Mononuclear cell (primary cell): ENCODE measurements at regions not wholly inside any gene's neighbourhood (a gene's known extent, or its start where the extent isn't known, plus 50 kb on each side); places are given as distances from the start of the nearest gene placed in this dataset.

Experiments used
- H3K27me3 ChIP-seq: 2 replicates; pipeline ENCODE4 v1.6.0; 2011; ENCODE audit warnings: low read length, control low read depth; ENCODE audit not compliant: insufficient read depth
- H3K4me1 ChIP-seq: 2 replicates; pipeline ENCODE4 v1.5.1; 2011; ENCODE audit warnings: mild to moderate bottlenecking, low read length, control low read depth; ENCODE audit not compliant: insufficient read depth
- H3K4me3 ChIP-seq: 2 replicates; pipeline ENCODE4 v1.5.1; 2011; ENCODE audit warnings: mild to moderate bottlenecking, low read length, moderate library complexity
- H3K9me3 ChIP-seq: 2 replicates; pipeline ENCODE4 v1.5.1; 2011; ENCODE audit warnings: low read depth, mild to moderate bottlenecking, control low read depth, low read length

GRCh38 chr6:14739827-14740226 lies 506.0 kb upstream of the JARID2 start:
- H3K4me3 ChIP-seq = no peak overlapping the region
- no peaks in the 10 kb centered on the region for H3K9me3 ChIP-seq
- H3K27me3 ChIP-seq = no peaks in the 10 kb centered on the region
- H3K4me1 ChIP-seq = peaks cover 71% of the 10 kb centered on the region

GRCh38 chr6:14742171-14742570 lies 503.7 kb upstream of the JARID2 start:
- Histone ChIP-seq H3K27me3 (no peaks in the 10 kb centered on the region), H3K4me1 (peaks cover 55% of the 10 kb centered on the region), H3K9me3 (no peaks in the 10 kb centered on the region), H3K4me3 (no peak overlapping the region)

- Histone ChIP-seq H3K4me3 (no peak overlapping the region), H3K27me3 (no peaks in the 10 kb centered on the region), H3K9me3 (no peaks in the 10 kb centered on the region), H3K4me1 (peaks cover 53% of the 10 kb centered on the region)
These were observed 503.2 kb upstream of the JARID2 start for GRCh38 chr6:14742680-14743079.

GRCh38 chr6:14743144-14743473 lies 502.8 kb upstream of the JARID2 start:
- Histone ChIP-seq H3K4me3 (no peak overlapping the region), H3K9me3 (no peaks in the 10 kb centered on the region), H3K27me3 (no peaks in the 10 kb centered on the region), H3K4me1 (peaks cover 55% of the 10 kb centered on the region)

- no peak overlapping the region for H3K4me3 ChIP-seq
- H3K27me3 ChIP-seq = no peaks in the 10 kb centered on the region
- no peaks in the 10 kb centered on the region for H3K9me3 ChIP-seq
- H3K4me1 ChIP-seq = peaks cover 55% of the 10 kb centered on the region
These were observed 502.2 kb upstream of the JARID2 start for GRCh38 chr6:14743474-14744211.

GRCh38 chr6:14744212-14744556 lies 501.7 kb upstream of the JARID2 start:
- H3K9me3 ChIP-seq = no peaks in the 10 kb centered on the region
- peaks cover 51% of the 10 kb centered on the region for H3K4me1 ChIP-seq
- no peaks in the 10 kb centered on the region for H3K27me3 ChIP-seq
- no peak overlapping the region for H3K4me3 ChIP-seq

GRCh38 chr6:14746139-14746837 lies 499.6 kb upstream of the JARID2 start:
- Histone ChIP-seq H3K4me3 (no peak overlapping the region), H3K27me3 (no peaks in the 10 kb centered on the region), H3K9me3 (no peaks in the 10 kb centered on the region), H3K4me1 (peaks cover 44% of the 10 kb centered on the region)

GRCh38 chr6:14747881-14748520 lies 497.9 kb upstream of the JARID2 start:
- Histone ChIP-seq H3K4me3 (no peak overlapping the region), H3K27me3 (no peaks in the 10 kb centered on the region), H3K9me3 (no peaks in the 10 kb centered on the region), H3K4me1 (peaks cover 30% of the 10 kb centered on the region)

- Histone ChIP-seq H3K4me3 (no peak overlapping the region), H3K27me3 (no peaks in the 10 kb centered on the region), H3K4me1 (peaks cover 23% of the 10 kb centered on the region), H3K9me3 (no peaks in the 10 kb centered on the region)
These were observed 497.2 kb upstream of the JARID2 start for GRCh38 chr6:14748679-14749078.

GRCh38 chr6:14750059-14750661 lies 495.7 kb upstream of the JARID2 start:
- no peaks in the 10 kb centered on the region for H3K9me3 ChIP-seq
- H3K4me1 ChIP-seq = peaks cover 12% of the 10 kb centered on the region
- H3K27me3 ChIP-seq = no peaks in the 10 kb centered on the region
- H3K4me3 ChIP-seq = no peak overlapping the region

- no peaks in the 10 kb centered on the region for H3K27me3 ChIP-seq
- H3K4me3 ChIP-seq = no peak overlapping the region
- peaks cover 19% of the 10 kb centered on the region for H3K4me1 ChIP-seq
These were observed 494.2 kb upstream of the JARID2 start for GRCh38 chr6:14751645-14752175.

GRCh38 chr6:14754751-14755513 lies 490.9 kb upstream of the JARID2 start:
- Histone ChIP-seq H3K4me3 (no peak overlapping the region), H3K9me3 (no peaks in the 10 kb centered on the region), H3K27me3 (no peaks in the 10 kb centered on the region), H3K4me1 (peaks cover 38% of the 10 kb centered on the region)

More at GRCh38 chr6:14751645-14752175, 494.2 kb upstream of the JARID2 start:
- H3K9me3 ChIP-seq = no peaks in the 10 kb centered on the region

GRCh38 chr6:14756340-14756739 lies 489.5 kb upstream of the JARID2 start:
- no peaks in the 10 kb centered on the region for H3K27me3 ChIP-seq
- H3K4me3 ChIP-seq = no peak overlapping the region
- H3K9me3 ChIP-seq = no peaks in the 10 kb centered on the region
- H3K4me1 ChIP-seq = peaks cover 44% of the 10 kb centered on the region

GRCh38 chr6:14757014-14757413 lies 488.9 kb upstream of the JARID2 start:
- no peaks in the 10 kb centered on the region for H3K9me3 ChIP-seq
- H3K27me3 ChIP-seq = no peaks in the 10 kb centered on the region
- no peak overlapping the region for H3K4me3 ChIP-seq
- H3K4me1 ChIP-seq = peaks cover 44% of the 10 kb centered on the region
